Stimulated activated CD4-positive, alpha-beta T cell treated with anti-CD3 and anti-CD28 coated beads, Interleukin-4, amount 100 ng/mL, for 1 hour (primary cell): ENCODE measurements at regions not wholly inside any gene's neighbourhood (a gene's known extent, or its start where the extent isn't known, plus 50 kb on each side); places are given as distances from the start of the nearest gene placed in this dataset.

Experiments used
- DNase-seq: peaks from one replicate; pipeline ENCODE4 v3.0.0-alpha.2; 2020

DNA sequence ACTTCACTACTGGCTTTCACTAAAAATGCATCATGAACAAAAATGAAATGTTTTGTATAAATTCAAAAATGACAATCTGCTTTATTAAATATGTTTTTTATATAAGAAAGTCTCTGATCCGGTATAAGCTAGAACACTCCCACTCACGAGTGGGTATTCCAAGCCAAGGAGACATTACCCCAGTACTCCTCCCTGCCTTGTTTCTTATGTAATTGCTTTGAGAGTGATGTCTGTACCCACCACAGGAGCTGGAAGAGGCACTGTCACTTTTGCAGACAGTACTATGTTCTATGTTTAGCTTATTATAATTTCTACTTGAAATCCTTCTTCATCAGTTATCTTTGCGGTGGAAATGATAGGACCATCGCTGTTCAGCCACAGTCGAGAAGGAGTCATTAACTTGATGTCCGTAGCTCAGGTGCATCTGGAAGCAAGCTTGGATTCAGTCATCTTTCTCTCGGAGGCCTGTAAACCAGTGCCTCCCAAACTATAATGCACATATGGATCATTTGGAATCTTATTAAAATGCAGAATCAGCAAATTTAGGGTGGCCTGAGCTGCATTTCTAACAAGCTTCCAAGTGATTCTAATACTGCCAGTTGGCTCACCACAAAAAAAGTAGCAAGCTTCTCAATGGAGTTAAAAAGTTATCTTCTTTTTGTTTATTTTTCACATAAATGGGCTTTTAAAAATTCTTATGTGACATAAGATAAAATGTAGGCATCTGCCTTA lies 396.4 kb downstream of the GRIA2 start:
- DNase-seq: no peak

DNA sequence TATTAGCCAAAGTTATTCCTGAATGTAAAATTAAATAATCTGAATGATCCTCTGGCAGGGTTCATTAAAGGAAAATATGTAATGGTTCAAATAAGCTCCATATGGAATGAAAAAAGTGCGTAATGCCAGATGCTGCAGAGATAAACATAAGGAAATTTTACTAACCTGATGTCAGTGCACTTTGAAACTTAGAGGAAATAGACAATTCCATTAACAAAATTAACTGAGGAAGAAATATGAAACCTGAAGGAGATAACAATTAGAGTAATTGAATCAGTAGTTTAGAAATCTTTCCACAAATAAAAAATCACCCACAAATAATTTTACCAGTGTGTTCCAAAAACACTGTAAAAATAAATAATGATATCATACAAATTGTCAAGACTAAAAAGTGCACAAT lies 387.5 kb downstream of the GRIA2 start:
- DNase-seq: no peak

DNA sequence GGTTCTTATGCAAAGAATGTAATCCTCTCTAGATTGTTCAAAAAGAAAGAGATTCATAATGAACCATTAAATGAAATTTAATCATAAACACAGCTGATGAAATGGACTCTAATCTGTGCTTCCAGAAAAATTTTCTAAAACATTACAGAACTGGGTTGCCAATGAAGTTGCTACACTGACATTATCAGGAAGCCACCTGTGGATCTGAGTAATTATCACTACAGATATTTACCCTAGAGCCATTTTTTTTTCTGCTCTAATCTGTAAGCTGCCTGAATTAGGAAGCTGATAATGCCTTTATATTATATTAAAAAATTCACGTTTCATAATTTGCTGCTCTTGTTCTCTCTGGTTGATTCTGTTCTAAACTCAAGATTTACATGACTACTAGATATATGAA lies 380.1 kb downstream of the GRIA2 start:
- DNase-seq: no peak

DNA sequence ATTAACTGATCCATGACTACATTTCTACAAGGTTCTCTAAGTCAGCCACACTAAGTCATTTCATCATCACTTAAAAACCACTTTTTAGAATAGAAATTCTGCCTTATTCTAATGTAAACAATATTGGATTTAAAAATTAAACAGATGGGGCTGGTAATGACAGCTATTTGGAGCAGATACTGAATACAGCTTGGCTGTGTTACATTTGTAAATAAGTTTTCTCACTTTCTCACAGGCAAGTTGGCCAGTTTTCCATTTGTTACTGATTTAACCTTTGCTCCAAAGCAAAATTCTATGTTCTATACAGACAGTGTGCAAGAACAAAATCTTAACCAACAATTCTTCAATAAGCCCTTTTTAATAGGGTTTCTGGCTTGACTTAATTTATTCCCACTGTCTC lies 370.7 kb downstream of the GRIA2 start:
- no peak for DNase-seq

DNA sequence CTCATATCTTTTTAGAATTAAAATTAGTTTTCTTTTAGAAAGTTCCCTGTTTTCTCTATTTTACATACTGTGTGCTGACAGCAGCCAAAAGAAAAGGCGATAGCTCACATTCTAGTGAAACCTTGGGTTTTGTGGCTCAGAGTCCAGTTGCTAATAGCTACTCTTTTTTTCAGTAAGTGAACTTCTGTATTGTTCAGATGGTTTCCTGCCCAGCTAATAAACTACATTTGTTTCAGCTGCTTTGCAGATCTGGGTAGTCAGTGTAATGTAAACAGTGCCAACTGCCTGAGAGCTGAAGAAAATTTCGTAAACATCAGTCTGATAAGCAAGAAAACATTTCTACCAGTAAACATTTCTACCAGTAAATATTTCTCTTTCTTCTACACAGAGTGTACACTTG lies 370.2 kb downstream of the GRIA2 start:
- no peak for DNase-seq

DNA sequence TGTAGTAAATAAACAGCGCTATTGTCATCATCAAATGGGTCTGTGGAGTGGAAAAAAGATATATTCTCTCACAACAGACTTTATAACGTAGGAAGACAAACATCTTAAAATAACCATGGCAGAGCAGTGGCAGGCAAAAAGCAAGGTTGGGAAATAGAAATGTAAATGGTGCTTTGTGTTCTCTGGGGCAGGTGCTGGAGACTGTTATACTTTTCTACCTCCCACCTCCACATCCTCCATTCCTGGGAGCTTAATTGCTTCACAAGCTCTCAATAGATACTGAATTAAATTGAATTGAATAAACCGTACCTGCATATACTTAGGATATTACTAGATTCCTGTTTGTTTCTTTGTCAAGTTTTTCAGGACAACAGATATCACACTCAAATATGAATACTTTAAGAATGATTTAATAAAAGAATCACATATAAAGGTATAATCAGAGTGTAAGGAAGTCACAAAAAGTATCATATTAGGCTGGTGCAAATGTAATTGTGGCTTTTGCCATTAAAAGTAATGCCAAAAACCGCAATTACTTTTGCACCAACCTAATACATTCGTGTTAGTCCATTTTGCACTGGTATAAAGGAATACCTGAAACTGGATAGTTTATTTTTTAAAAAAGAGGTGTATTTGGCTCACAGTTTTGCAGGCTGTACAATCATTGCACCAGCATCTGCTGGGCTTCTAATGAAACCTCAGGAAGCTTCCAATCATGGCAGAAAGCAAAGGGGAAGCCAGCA lies 367.3 kb downstream of the GRIA2 start:
- DNase-seq: no peak

DNA sequence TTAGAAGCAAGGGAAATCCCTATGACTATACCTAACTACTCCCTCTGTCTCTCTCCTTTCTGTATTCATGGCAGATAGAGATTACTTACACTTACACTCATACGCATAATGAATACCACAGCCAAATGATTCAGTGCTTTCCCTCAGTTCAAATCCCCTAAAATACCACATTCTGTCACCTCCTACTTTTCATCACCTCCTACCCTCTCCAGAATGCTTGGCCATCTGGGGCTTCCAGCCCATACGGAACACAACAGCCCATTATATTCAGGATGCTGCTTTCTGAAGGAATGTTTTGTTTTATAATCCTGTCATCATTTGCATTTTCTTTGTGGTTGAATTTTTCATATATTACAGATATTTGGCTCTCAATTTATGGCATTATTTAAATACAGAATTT lies 361.6 kb downstream of the GRIA2 start:
- no peak for DNase-seq

DNA sequence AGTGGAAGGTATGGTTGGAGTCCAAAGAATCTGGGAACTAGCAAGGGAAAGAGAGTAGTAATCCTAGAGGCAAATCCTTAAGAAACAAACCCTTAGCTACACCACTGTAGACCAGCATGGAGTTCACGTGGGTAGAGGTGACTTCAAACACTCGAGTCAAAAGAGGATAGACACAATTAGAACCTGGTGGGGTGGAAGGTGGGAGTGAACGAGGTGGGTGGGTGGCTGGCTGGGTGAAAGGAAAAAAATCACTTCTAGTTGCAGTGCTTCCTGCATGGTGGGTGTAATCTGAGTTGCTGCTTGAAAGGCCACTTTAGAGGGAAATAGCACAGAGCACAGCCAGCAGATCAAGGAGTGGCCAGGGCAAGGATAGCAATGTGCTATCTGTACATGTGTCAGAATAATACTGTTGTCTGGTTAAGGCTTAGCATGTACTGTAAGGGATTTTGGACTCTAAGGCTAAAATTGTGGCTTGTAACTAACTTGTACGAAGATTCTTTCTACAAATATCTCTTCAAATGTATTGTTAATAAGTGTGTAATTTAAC lies 356.2 kb downstream of the GRIA2 start:
- DNase-seq: no peak

DNA sequence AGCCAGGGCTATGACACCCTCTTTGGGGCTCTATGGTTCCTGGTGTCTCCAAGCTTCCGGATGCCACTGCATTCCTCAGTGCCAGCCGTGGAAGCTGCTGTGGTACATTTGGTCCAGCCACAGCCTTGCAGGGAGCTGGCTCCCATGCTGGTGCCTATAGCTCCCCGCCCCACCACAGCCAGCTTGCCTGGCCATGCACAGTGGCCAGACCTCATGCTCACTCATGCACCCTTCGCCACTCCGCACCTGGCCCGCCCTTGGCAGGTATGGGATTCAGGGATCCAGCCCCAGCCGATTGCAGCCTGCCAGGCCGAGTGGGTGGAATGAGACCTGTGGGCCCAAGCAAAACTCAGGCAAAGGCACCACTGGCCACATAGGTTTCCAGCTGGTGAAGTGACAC lies 354.8 kb downstream of the GRIA2 start:
- no peak for DNase-seq

DNA sequence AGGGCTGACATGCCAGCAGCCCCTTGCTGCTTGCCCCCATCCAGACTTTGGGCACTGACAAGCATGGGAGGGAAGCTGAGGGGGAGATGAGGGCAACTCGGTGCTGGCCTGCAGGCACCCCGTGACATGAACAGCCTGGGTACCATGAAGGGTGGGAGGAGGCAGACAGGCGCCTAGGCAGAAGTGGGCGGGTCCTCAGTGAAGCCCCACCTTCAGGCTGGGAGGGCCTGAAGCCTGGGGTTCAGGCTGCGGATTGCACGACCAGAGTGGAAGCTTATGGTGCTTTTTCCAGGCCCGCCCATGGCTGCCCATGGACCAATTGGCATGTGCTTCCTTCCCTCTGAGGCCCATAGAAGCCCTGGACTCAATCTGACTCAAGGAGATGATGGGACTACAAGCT lies 354.1 kb downstream of the GRIA2 start:
- DNase-seq: no peak

DNA sequence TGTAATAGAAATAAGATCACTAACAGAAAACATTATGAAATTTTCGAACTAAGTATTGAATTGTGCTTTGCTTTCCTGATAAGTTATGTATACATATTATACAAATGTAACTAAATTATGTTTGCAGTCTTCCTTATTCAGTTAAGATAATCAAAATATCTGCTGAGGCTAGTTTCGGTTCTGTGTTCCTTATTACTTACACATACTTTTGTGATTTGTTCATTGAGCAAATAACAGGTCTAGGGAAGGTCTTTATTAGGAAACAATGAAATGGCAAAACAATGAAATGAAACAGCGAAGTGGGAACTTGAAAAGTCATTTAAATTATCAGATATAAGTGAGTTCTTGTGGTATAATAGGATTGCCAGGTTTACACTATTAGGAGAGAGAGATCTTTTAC lies 352.4 kb downstream of the GRIA2 start:
- DNase-seq: no peak

DNA sequence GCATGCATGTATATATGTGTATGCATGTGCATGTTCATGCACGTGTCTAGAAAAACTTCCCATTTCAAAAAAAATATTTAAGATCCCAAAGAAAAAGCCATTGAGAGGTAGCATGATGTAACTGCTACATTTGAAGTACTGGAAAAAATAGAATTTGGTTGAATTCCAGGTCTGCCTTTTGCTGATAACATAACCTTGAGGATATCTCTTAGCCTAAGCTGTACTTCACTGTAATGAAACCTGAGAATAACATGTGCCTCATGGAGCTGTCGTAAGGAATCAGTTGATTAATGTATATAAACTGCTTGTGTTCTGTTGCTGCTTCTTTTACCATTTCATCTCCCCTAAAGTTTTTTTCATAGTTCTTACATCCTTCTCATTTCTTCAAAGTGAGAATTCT lies 351.8 kb downstream of the GRIA2 start:
- no peak for DNase-seq

DNA sequence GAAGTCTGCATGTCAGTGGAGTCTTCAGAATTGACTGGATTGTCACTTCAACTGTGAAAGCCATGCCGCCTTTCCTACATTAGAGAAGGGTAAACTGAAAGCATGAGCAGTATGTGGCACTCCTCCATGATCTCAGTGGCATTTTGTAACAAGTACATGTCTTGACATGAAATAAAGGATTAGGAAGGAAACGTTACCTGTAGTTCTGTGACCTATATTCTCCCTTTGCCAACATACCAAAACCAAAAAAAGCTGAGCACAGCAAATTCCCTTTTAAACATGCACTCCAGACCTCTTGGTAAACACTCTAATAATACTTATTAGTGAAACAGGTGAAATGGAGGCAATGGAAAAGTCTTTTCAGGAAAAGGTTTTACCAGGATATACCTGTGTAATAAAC lies 344.2 kb downstream of the GRIA2 start:
- DNase-seq: no peak

DNA sequence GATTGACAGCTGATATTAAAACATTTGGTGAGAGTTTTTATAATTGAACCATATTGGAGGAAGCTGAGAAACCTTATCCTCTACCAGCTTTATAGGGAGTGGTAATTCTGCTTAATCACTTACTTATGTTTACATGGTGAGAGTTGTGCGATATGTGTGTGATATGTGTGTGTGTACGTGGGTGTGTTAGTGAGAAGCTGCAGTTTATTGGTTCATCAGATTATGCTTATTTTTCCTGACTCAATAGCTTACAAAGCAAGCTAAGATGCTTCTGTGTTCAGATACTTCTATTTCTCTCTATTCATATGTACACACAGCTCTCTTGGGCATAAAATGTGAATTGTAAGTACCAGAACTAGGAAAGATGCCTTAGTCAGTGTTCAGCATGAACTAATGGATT lies 343.7 kb downstream of the GRIA2 start:
- no peak for DNase-seq

DNA sequence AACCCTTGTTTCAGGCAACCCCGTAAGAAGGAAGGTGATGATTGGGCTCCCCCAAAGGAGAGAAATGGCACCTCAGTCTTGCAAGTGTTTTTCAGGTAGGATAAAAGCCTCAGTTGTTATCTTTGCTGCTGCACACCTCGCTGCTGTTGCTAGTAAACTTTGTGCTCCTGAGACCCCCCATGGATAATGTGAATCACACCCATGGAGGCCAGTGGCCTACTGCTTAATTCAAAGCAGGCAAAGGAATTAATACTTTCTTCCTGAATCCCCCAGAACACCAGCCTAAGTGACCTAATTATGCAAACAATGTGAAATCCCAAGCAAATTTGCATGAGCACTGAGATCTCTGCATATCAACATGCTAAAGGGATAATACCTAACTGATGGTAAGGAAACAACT lies 337.5 kb downstream of the GRIA2 start:
- DNase-seq: no peak

DNA sequence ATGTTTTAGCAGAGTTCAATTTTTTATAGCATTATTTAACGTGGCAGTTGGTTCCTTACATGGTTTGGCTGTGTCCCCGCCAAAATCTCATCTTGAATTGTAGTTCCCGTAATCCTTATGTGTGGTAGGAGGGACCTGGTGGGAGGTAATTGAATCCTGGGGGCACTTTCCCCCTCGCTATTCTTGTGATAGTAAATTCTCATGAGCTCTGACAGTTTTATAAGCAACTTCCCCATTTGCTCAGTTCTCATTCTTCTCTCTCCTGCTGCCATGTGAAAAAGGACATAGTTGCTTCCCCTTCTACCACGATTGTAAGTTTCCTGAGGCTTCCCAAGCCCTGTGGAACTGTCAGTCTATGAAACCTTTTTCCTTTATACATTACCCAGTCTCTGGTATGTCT lies 329.5 kb downstream of the GRIA2 start:
- DNase-seq: no peak

DNA sequence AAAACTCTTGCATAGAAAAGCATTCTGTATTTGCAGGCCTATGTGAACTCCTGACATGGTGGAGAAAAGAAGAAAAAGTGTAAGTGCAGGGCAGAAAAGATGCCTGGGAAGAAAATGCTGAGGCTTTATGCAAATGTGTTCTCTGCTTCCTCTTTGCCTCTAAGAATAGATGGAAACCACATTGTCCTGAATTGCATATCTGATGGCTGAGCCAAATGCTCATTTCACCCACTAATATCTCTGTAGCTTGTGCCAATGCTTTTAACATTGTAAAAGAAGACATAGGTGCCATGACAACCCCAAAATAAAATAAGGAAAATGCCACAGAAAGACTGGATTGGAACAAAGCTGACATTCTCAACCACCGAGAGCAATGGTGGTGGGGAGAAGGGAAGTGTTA lies 307.4 kb downstream of the GRIA2 start:
- DNase-seq: no peak

DNA sequence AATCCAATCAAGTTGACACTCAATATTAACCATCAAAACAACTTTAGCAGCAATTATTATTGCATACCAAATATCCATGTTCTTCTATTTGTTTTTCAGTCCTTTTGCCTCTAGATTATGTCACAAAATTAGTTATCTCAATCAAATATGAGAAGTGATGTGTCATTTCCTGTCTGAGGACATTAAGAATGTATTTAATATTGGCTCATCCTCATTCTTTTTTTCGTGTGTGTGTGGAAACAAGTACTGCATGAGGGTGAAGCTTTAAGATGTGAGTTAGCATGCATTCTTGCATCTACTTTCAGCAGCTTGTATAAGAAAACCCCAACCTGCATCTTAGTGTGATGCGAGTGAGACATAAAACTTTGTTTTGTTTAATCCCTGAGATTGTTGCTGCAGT lies 301.4 kb downstream of the GRIA2 start:
- DNase-seq: no peak

DNA sequence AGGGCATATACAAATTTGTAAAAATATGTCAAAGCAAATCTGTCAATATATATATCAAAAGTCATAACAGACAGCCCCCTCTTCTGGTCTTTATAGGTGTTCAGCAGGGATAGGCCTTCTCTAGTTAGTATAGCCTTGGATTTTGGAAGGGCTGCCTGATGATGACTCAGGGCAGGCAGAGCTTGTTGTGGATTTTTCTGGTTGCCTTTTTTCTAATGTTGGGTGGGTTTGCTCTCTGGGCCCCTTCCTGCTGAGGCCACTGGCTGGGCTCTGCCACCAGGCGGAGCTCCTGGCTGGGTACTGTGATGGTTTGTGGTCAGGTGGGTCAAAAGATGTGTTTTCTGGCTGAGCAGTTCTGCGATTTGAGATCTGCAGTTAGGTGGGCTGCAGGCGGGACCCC lies 294.2 kb downstream of the GRIA2 start:
- DNase-seq: no peak

DNA sequence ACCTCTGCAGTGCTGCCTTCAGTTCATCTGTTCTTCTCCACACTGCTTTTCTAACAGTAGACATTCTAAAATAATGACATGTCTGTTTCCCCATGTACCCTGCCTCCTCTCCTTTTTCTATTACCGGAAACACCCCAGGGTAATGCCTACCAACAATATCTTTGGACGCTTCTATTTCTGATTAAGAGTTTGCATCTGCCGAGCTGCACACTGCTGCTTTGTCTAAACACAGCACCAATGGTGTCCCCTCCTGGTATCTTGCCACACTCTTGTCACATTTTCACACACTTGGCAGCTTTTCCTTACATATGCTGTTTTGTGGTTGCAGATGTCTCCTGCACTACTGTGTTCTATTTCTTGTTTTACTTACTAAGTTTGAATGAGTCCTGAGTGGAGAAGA lies 288.8 kb downstream of the GRIA2 start:
- no peak for DNase-seq

DNA sequence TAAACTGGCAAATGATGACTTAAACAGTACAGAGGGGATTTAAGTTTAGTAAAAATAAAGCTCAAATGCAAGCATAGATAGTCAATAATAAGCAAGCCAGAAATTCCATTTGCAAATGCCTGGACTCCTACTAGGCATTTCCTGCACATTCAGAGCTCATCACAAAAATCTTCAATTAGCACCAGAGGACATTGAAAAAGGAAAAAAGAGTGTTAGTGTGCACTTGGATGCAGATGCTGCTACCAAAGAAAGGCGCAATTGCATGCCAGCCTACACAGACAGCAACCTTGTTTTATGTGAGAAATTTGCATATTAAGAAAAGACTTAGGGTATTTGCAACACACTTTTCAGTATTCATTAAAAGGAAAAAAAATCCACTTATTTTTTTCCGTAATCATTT lies 282.1 kb downstream of the GRIA2 start:
- no peak for DNase-seq

DNA sequence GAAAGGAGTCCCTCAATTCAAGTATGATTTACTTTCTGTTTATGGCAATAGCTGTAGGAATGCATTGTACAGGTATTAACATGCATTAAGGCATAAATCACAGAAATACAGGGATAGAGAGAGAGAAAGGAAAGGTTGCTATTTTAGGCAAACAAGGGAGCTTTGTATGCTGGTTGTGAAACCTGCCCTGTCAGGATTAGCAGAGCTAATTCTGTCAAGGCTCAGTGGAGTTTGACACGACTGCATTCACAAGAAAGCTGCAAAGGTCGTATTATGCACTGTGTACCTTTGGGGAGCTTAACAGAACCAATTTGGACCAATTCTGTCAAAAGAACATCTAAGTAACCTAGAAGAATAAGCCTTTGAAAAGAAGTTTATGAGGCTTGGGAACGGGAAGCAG lies 239.3 kb downstream of the GRIA2 start:
- DNase-seq: no peak

DNA sequence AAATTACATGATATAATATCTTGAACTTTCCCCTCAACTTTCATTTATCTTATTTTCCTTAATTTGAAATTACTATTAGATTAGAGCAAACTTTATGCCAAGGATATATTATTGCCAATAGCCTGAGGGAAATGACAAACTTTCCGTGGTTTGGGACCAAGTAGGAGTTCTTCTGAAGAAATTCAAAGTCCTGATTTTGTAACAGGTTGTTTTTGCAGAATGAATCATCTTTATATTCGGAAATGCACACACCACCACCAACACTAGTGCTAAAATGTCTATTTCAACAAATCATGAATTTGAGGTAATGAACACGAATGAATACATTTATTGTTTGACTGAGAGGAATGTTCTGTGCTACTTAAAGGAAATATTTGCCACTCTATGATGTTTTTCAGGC lies 226.7 kb downstream of the GRIA2 start:
- no peak for DNase-seq

DNA sequence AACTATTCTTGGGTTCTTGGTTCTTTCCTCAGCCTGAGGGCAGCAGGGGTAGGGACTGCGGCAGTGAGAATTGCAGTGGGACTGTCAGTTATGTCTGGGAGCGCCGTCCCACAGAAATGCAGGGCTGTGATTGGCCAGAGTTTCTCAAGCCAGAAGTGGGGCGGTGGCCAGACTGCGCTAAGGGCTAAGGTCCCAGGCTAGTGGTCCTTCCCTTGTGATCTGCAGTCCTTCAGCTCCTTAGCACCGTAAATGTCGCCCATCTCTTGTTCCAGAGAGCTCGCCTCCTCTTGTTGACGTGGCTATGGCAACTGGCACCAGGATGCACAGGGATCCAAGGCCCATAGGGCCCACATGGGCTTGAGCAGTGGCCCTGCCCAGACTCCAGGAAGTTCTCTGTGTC lies 223.5 kb downstream of the GRIA2 start:
- no peak for DNase-seq

DNA sequence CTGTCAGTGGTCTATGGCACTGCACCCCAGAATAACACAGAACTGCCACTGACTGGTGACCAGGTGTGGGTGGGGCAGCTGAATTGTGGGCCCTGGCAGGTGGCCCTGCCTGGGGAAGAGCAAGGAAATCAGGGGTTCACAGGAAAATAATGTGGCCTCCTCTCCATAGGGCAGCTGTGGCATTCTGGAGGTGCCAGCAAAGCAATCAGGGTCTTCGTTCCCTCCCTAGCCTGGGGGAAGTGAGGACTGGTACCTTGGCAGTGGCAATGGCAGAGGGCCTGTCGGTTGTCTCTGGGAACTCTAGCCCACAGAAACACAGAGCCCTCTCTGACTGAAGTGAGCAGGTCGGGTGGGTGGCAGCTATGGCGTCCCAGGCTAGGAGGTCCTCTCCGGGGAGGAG lies 223.0 kb downstream of the GRIA2 start:
- no peak for DNase-seq
